ENCODE measurements at regions not wholly inside any gene's neighbourhood (a gene's known extent, or its start where the extent isn't known, plus 50 kb on each side); places are given as distances from the start of the nearest gene placed in this dataset.

DNA sequence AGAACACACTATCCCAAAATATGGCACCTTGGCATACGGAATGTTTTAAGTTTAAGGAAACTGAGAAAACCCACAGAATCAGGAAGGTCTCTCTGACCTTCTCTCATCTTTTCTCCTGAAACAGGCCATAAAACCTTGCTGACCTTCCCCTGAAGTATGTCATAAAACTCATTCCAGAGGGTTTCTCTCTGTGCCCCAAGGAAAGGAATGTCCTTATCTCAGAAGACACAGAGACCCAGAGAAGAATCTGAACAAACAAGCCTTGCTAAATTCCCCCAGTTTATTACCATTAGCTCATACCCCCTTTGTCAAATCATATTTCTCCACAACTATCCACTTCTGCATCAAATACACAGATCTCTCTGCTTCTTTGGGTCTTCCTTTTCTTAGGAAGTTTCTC lies 603.1 kb downstream of the MCTP2 start:
- TF ChIP-seq, protein P1, sequence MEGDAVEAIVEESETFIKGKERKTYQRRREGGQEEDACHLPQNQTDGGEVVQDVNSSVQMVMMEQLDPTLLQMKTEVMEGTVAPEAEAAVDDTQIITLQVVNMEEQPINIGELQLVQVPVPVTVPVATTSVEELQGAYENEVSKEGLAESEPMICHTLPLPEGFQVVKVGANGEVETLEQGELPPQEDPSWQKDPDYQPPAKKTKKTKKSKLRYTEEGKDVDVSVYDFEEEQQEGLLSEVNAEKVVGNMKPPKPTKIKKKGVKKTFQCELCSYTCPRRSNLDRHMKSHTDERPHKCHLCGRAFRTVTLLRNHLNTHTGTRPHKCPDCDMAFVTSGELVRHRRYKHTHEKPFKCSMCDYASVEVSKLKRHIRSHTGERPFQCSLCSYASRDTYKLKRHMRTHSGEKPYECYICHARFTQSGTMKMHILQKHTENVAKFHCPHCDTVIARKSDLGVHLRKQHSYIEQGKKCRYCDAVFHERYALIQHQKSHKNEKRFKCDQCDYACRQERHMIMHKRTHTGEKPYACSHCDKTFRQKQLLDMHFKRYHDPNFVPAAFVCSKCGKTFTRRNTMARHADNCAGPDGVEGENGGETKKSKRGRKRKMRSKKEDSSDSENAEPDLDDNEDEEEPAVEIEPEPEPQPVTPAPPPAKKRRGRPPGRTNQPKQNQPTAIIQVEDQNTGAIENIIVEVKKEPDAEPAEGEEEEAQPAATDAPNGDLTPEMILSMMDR (IDR thresholded peaks at IDR 0.05), result no peak
- TF ChIP-seq EP300 (IDR thresholded peaks at IDR 0.05) (no peak), POLR2A (IDR thresholded peaks at IDR 0.05) (no peak)
